SK-N-SH (cell line): ENCODE measurements at regions not wholly inside any gene's neighbourhood (a gene's known extent, or its start where the extent isn't known, plus 50 kb on each side); places are given as distances from the start of the nearest gene placed in this dataset.
A peak's percentile ranks its signal among the peaks of the same experiment; 100 is the strongest.

ENCODE experiments used
- CTCF ChIA-PET: fragments of 300-600, 350-600 bp; formaldehyde crosslinking; extraction: SDS; loops from one replicate; lab custom pipeline; 2021; lab: Yijun Ruan, JAX
- POLR2A ChIA-PET: fragments of 350-600 bp; sonication (Branson Sonifier 250); formaldehyde crosslinking; extraction: SDS; loops from one replicate; lab custom pipeline; 2020; ENCODE audit warnings: antibody characterized with exemption, inconsistent platforms; lab: Yijun Ruan, JAX
- DNase-seq: peaks from one replicate; pipeline ENCODE4 v3.0.0; 2012
- H2AFZ ChIP-seq: fragments of 200-600 bp; sonication (generic); 2 replicates; pipeline ENCODE4 v1.8.1; 2016; ENCODE audit warnings: antibody characterized with exemption, mild to moderate bottlenecking, low read depth
- H3F3A ChIP-seq: fragments of 200-600 bp; sonication (generic); replicated peaks from 2 replicates; pipeline ENCODE3; 2016; ENCODE audit warnings: antibody characterized with exemption, mild to moderate bottlenecking; ENCODE audit not compliant: insufficient read depth
- H3K27ac ChIP-seq, 2 experiments: fragments of 200-500 bp in 1 of 2; fragments of 200-600 bp in 1 of 2; sonication (Bioruptor generic) in 1 of 2; sonication (generic), shearing (Covaris generic) in 1 of 2; 2 replicates each; pipeline versions ENCODE4 v1.5.1 to v1.6.1; 2014 to 2016; ENCODE audit warnings: low read depth in 2 of 2, inconsistent platforms in 1 of 2, low read length in 1 of 2, mild to moderate bottlenecking in 1 of 2, mixed read lengths in 1 of 2
- H3K27me3 ChIP-seq: fragments of 200-600 bp; sonication (generic), shearing (Covaris generic); 2 replicates; pipeline ENCODE4 v1.6.1; 2016; ENCODE audit warnings: mixed run types; ENCODE audit not compliant: insufficient read depth
- H3K36me3 ChIP-seq, 2 experiments: fragments of 200-500 bp in 1 of 2; fragments of 200-600 bp in 1 of 2; sonication (Bioruptor generic) in 1 of 2; sonication (generic) in 1 of 2; replicated peaks in 1 of 2; 2 replicates each; pipeline versions ENCODE3 to v1.5.1; 2014 to 2016; ENCODE audit warnings: low read length in 1 of 2, mild to moderate bottlenecking in 1 of 2; ENCODE audit not compliant: insufficient read depth in 2 of 2, control insufficient read depth in 1 of 2
- H3K4me1 ChIP-seq, 2 experiments: fragments of 200-500 bp in 1 of 2; fragments of 200-600 bp in 1 of 2; sonication (Bioruptor generic) in 1 of 2; sonication (generic), shearing (Covaris generic) in 1 of 2; 2 replicates each; pipeline versions ENCODE4 v1.5.1 to v1.6.1; 2014 to 2016; ENCODE audit warnings: low read depth in 1 of 2, low read length in 1 of 2, mixed run types in 1 of 2; ENCODE audit not compliant: insufficient read depth in 2 of 2, control insufficient read depth in 1 of 2
- H3K4me2 ChIP-seq: fragments of 200-600 bp; sonication (generic), shearing (Covaris generic); 2 replicates; pipeline ENCODE4 v1.6.1; 2017; ENCODE audit warnings: mixed run types
- H3K4me3 ChIP-seq, 2 experiments: fragments of 200-500 bp in 1 of 2; fragments of 200-600 bp in 1 of 2; sonication (Bioruptor generic) in 1 of 2; sonication (generic), shearing (Covaris generic) in 1 of 2; 2 replicates each; pipeline versions ENCODE4 v1.5.1 to v1.8.1; 2014 to 2016; ENCODE audit warnings: low read depth in 2 of 2, inconsistent platforms in 1 of 2, low read length in 1 of 2, mild to moderate bottlenecking in 1 of 2, mixed read lengths in 1 of 2, moderate library complexity in 1 of 2
- H3K79me2 ChIP-seq: fragments of 200-600 bp; sonication (generic); 2 replicates; pipeline ENCODE4 v1.8.1; 2017; ENCODE audit warnings: mild to moderate bottlenecking; ENCODE audit not compliant: insufficient read depth
- H3K9ac ChIP-seq: fragments of 200-600 bp; sonication (generic); 2 replicates; pipeline ENCODE4 v1.6.1; 2017; ENCODE audit warnings: mixed run types
- H3K9me2 ChIP-seq: fragments of 200-600 bp; sonication (generic); 2 replicates; pipeline ENCODE4 v1.6.1; 2017; ENCODE audit warnings: mixed run types
- H3K9me3 ChIP-seq: fragments of 200-600 bp; sonication (generic); 2 replicates; pipeline ENCODE4 v1.6.1; 2017; ENCODE audit warnings: mixed run types, mild to moderate bottlenecking, moderate library complexity
- H4K20me1 ChIP-seq: fragments of 200-600 bp; sonication (generic); 2 replicates; pipeline ENCODE4 v1.6.1; 2017; ENCODE audit warnings: mild to moderate bottlenecking, mixed run types; ENCODE audit not compliant: insufficient read depth
- CTCF ChIP-seq: fragments of 200-600 bp; sonication (generic); IDR thresholded peaks from 2 replicates; pipeline ENCODE4 v1.6.1; 2017; ENCODE audit warnings: antibody characterized with exemption, mild to moderate bottlenecking, moderate library complexity
- EZH2phosphoT487 ChIP-seq: fragments of 200-600 bp; sonication (generic); IDR thresholded peaks from 2 replicates; pipeline ENCODE4 v1.6.1; 2017; ENCODE audit warnings: low read depth, mixed run types, mild to moderate bottlenecking, antibody characterized with exemption, moderate library complexity, borderline replicate concordance
- FOXM1 ChIP-seq: IDR thresholded peaks from 2 replicates; pipeline ENCODE4 v1.4.0; 2012; ENCODE audit warnings: low read depth, mild to moderate bottlenecking
- GATA2 ChIP-seq: sonication (generic); formaldehyde crosslinking; IDR thresholded peaks from 2 replicates; pipeline ENCODE4 v1.5.0; 2020; ENCODE audit warnings: mild to moderate bottlenecking, missing genetic modification reagents
- MEF2A ChIP-seq: IDR thresholded peaks from 2 replicates; pipeline ENCODE4 v1.4.0; 2012; ENCODE audit warnings: low read depth, borderline replicate concordance
- PBX3 ChIP-seq: IDR thresholded peaks from 2 replicates; pipeline ENCODE4; 2012
- RAD21 ChIP-seq: IDR thresholded peaks from 2 replicates; pipeline ENCODE4 v1.6.1; 2012; ENCODE audit warnings: mild to moderate bottlenecking, low read length
- RCOR1 ChIP-seq: fragments of 150-350 bp; IDR thresholded peaks from 2 replicates; pipeline ENCODE4 v1.6.1; 2017; ENCODE audit warnings: antibody characterized with exemption, low read length
- REST ChIP-seq: IDR thresholded peaks from 2 replicates; pipeline ENCODE4 v1.6.1; 2012; ENCODE audit warnings: mild to moderate bottlenecking, low read depth, low read length, moderate library complexity
- SMC3 ChIP-seq: IDR thresholded peaks from 2 replicates; pipeline ENCODE4 v1.6.1; 2012; ENCODE audit warnings: low read depth, low read length, improper control_type of control experiment
- TEAD4 ChIP-seq: IDR thresholded peaks from 2 replicates; pipeline ENCODE4 v1.4.0; 2012; ENCODE audit warnings: mild to moderate bottlenecking, borderline replicate concordance; ENCODE audit not compliant: insufficient read depth
- WGBS: methylation state at CpG from one replicate; pipeline ENCODE4 v1.1.6; 2017; ENCODE audit warnings: low lambda C conversion rate; 5-methylcytosine and 5-hydroxymethylcytosine counted together

DNA sequence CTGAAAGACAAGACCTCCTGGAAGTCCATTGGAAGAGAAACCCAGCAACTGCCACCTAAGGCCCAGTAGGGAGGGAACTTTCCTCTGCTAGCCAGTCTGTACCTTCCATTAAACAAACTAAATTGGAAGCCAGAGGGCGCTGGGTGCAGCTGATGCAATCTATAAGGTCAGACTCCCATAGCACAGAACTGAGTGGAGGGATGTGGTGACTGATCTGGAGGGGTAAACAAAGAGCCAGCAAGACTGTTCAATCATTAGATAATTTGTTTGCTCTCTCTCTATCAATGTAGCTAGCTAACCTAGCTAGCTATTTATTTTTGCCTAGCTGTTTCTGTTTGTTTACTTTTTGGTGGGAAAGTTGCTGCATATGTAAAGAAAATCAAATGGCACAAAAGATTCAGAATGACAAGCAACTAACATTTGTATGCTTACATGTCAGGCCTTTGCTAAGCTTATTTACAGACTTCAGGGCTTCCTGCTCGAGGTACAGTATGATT lies 291.8 kb upstream of the DAB2 start (continued):
- no peak for TF ChIP-seq TEAD4
- TF ChIP-seq EZH2phosphoT487: no peak
- TF ChIP-seq MEF2A: no peak
- 0 out of 2 replicates have a peak, but pooled peaks have one; percentile 18 for TF ChIP-seq GATA2
- TF ChIP-seq SMC3: peak; percentile 29; the same call in 1 of the 2 replicates
- no peak for TF ChIP-seq PBX3
- TF ChIP-seq REST: no peak

- no peak overlapping the region for H3K27ac ChIP-seq
- no peaks in the 10 kb centered on the region for H3K9me3 ChIP-seq
- 20% methylated on average over 2 of the region's 2 CpGs for WGBS
- H3K36me3 ChIP-seq: no peaks in the 10 kb centered on the region
- CTCF ChIA-PET: interaction anchor here (0.6 to 1.8 kb wide), 8 partner anchors 8 to 1165 kb away, joined by 3 to 7 read pairs (median 3); no protein-coding TSS in a partner anchor
- POLR2A ChIA-PET: no interaction called here
- no peaks in the 10 kb centered on the region for H3K4me1 ChIP-seq
- TF ChIP-seq MEF2A (no peak), RCOR1 (no peak), TEAD4 (no peak), CTCF (peak; percentile 67), SMC3 (0 out of 2 replicates have a peak, but pooled peaks have one; percentile 24), FOXM1 (no peak), RAD21 (peak; percentile 63)
- H3K4me3 ChIP-seq: no peak overlapping the region
- no peaks in the 10 kb centered on the region for H4K20me1 ChIP-seq
- H3K79me2 ChIP-seq: no peaks in the 10 kb centered on the region
- no peak overlapping the region for H2AFZ ChIP-seq
- DNase-seq: peak; percentile 8
- no peak overlapping the region for H3K4me2 ChIP-seq
- no peaks in the 10 kb centered on the region for H3K27me3 ChIP-seq
- no peak overlapping the region for H3K9ac ChIP-seq
- H3K9me2 ChIP-seq: no peaks in the 10 kb centered on the region
- no peaks in the 10 kb centered on the region for H3F3A ChIP-seq
Measured at GRCh38 chr5:39714036-39714698, 289.4 kb upstream of the DAB2 start.
